DND-41 (cell line): ENCODE measurements at regions not wholly inside any gene's neighbourhood (a gene's known extent, or its start where the extent isn't known, plus 50 kb on each side); places are given as distances from the start of the nearest gene placed in this dataset.

ENCODE experiments used
- CTCF ChIP-seq: IDR thresholded peaks from 2 replicates; pipeline ENCODE4 v1.5.1; 2012; ENCODE audit warnings: borderline replicate concordance, low read length, moderate library complexity, mild to moderate bottlenecking; ENCODE audit not compliant: poor library complexity, severe bottlenecking; ENCODE audit errors: extremely low read depth
- EZH2 ChIP-seq: IDR thresholded peaks from 3 replicates; pipeline ENCODE4 v1.6.1; 2012; ENCODE audit warnings: borderline replicate concordance, low read depth, mild to moderate bottlenecking, moderate library complexity, low read length, inconsistent platforms; ENCODE audit not compliant: severe bottlenecking

- no peak for TF ChIP-seq CTCF
- TF ChIP-seq EZH2, result no peak
Measured at GRCh38 chr15:26134812-26135211, 271.7 kb upstream of the ATP10A start.
